ENCODE measurements at regions not wholly inside any gene's neighbourhood (a gene's known extent, or its start where the extent isn't known, plus 50 kb on each side); places are given as distances from the start of the nearest gene placed in this dataset.

GRCh38 chr1:217272385-217272784 is 358.5 kb downstream of the GPATCH2 start:
- BruUV-seq (replicated peaks) = no TSS peak
- ATAC-seq (ENCODE audit: low read depth) = peak; percentile 56
- no peaks in the 10 kb centered on the region for H3K9me3 ChIP-seq (ENCODE audit: control insufficient read depth, insufficient read depth, low read length)

More at GRCh38 chr1:217272385-217272784, 358.5 kb downstream of the GPATCH2 start:
- H2BK5ac ChIP-seq (ENCODE audit: low read depth, low read length, poor library complexity, severe bottlenecking) = no peak overlapping the region
- H3K27me3 ChIP-seq (ENCODE audit: control insufficient read depth, insufficient read depth, low read length) = no peaks in the 10 kb centered on the region
- H3K4me1 ChIP-seq (ENCODE audit: control insufficient read depth, insufficient read depth, low read length) = peaks cover 6% of the 10 kb centered on the region
- no peak for TF ChIP-seq RFX5 (IDR thresholded peaks at IDR 0.05; ENCODE audit: low read depth, low read length)
- TF ChIP-seq MAFK (IDR thresholded peaks at IDR 0.05; ENCODE audit: low read depth, low read length) = peak; percentile 66
- TF ChIP-seq CEBPB (IDR thresholded peaks at IDR 0.05; ENCODE audit: low read depth, low read length) = peak; percentile 7; the same call in 1 of the 2 replicates
- TF ChIP-seq CHD1 (IDR thresholded peaks at IDR 0.05; ENCODE audit: low read depth, low read length) = no peak
- TF ChIP-seq MXI1 (IDR thresholded peaks at IDR 0.05; ENCODE audit: borderline replicate concordance, low read depth, low read length) = no peak
- no peak for TF ChIP-seq BHLHE40 (IDR thresholded peaks at IDR 0.05; ENCODE audit: low read depth, low read length)
- TF ChIP-seq POLR2A (IDR thresholded peaks at IDR 0.05; ENCODE audit: low read depth, low read length) = no peak
- TF ChIP-seq FOS (IDR thresholded peaks at IDR 0.05; ENCODE audit: low read depth, low read length) = no peak
- TF ChIP-seq SMC3 (IDR thresholded peaks at IDR 0.05; ENCODE audit: low read depth, low read length) = no peak
- TF ChIP-seq RCOR1 (IDR thresholded peaks at IDR 0.05; ENCODE audit: insufficient replicate concordance, low read length) = no peak
- H3K9me1 ChIP-seq (ENCODE audit: insufficient read depth, low read length) = no peaks in the 10 kb centered on the region; the same call in 1 of the 2 replicates
- no peak overlapping the region for H4K5ac ChIP-seq (ENCODE audit: low read depth, low read length)
- H3K14ac ChIP-seq (replicated peaks; ENCODE audit: low read depth, low read length) = no peak overlapping the region
- no CpG with 5 or more reads among the region's 2 CpGs for WGBS, 2 experiments (ENCODE audit: extremely low coverage in 2 of 2, insufficient read length in 1 of 2)
- H2BK120ac ChIP-seq (ENCODE audit: low read depth, low read length) = 0 out of 2 replicates have a peak overlapping the region, but pooled peaks have one; percentile 3
- H2AFZ ChIP-seq (replicated peaks; ENCODE audit: low read length, poor library complexity) = no peak overlapping the region
- H3K18ac ChIP-seq (ENCODE audit: low read depth, low read length) = 0 out of 2 replicates have a peak overlapping the region, but pooled peaks have one; percentile 4
- H2AK9ac ChIP-seq (replicated peaks; ENCODE audit: low read depth, low read length, poor library complexity) = no peak overlapping the region
- no peak overlapping the region for H3K23ac ChIP-seq (ENCODE audit: low read depth, low read length)
- H2BK20ac ChIP-seq (ENCODE audit: low read depth, low read length) = peak overlapping the region; percentile 21; the same call in 1 of the 2 replicates
- no peak overlapping the region for H2AK5ac ChIP-seq (ENCODE audit: low read depth, low read length)
- H3K4me2 ChIP-seq (ENCODE audit: low read depth, low read length) = peak overlapping the region; percentile 54
- H4K20me1 ChIP-seq (ENCODE audit: insufficient read depth, low read length) = no peaks in the 10 kb centered on the region
- POLR2A ChIA-PET (ENCODE audit: unreplicated experiment) = no interaction called here
- CTCF ChIA-PET = interaction anchor here (0.6 kb wide), 1 partner anchor 197 kb away, joined by 3 read pairs; no protein-coding TSS in a partner anchor
- no peaks in the 10 kb centered on the region for H3K79me1 ChIP-seq (ENCODE audit: low read depth in 1 of 2, low read length in 2 of 2)
- H2BK15ac ChIP-seq (ENCODE audit: low read depth, low read length) = no peak overlapping the region
- no peaks in the 10 kb centered on the region for H3K36me3 ChIP-seq (ENCODE audit: control insufficient read depth, insufficient read depth, low read length)
- H4K91ac ChIP-seq (ENCODE audit: insufficient read depth, low read depth, low read length) = no peak overlapping the region
- DNase-seq = peak; percentile 84
- intact Hi-C loops (cut with micrococcal nuclease) (loop anchor here (10.0 kb wide), 1 partner anchor 362 kb away; the partner anchor contains the start of genes GPATCH2 and SPATA17), dilution Hi-C loops (cut with HindIII; ENCODE audit: low sequenced_read_pairs, unreplicated experiment) (no loop called here), in situ Hi-C loops (cut with MboI; ENCODE audit: low sequenced_read_pairs) (no loop called here)
- H3K9ac ChIP-seq (ENCODE audit: low read depth, low read length) = no peak overlapping the region
- H3K4me3 ChIP-seq (ENCODE audit: insufficient read depth, low read depth, low read length) = no peak overlapping the region
- no peak overlapping the region for H4K8ac ChIP-seq (ENCODE audit: low read depth in 2 of 2, low read length in 2 of 2)
- H3K27ac ChIP-seq (ENCODE audit: insufficient read depth, low read length) = no peak overlapping the region
- H3K4ac ChIP-seq (ENCODE audit: low read depth, low read length) = peak overlapping the region; percentile 15; the same call in 1 of the 2 replicates
- H3K56ac ChIP-seq (ENCODE audit: extremely low read depth, insufficient read depth, low read length) = no peak overlapping the region

Data from IMR-90 (cell line).